Caco-2 (cell line): ENCODE measurements at regions not wholly inside any gene's neighbourhood (a gene's known extent, or its start where the extent isn't known, plus 50 kb on each side); places are given as distances from the start of the nearest gene placed in this dataset.

Experiments used
- BruUV-seq: library from RNA; stranded (reverse); fragments of 400-500 nt; replicated peaks from 2 replicates; lab custom pipeline; 2021; lab: Mats Ljungman, UMichigan
- CTCF ChIA-PET: fragments of 300-600 bp; sonication (Branson Sonifier 250); formaldehyde crosslinking; loops from one replicate; lab custom pipeline; 2022; ENCODE audit warnings: antibody characterized with exemption; lab: Charles Lee
- POLR2A ChIA-PET: fragments of 300-600 bp; sonication (Branson Sonifier 250); formaldehyde crosslinking; loops from one replicate; lab custom pipeline; 2022; ENCODE audit warnings: antibody characterized with exemption; lab: Charles Lee
- DNase-seq, 2 experiments: peaks; one replicate each; pipeline versions ENCODE4 v3.0.0 to v3.0.0-alpha.2; 2020 to 2022
- H3K27me3 ChIP-seq: replicated peaks from 2 replicates; pipeline ENCODE4 v1.6.0; 2011; ENCODE audit warnings: low read length; ENCODE audit not compliant: control insufficient read depth, insufficient read depth
- H3K36me3 ChIP-seq: 2 replicates; pipeline ENCODE4 v1.5.1; 2011; ENCODE audit warnings: low read length; ENCODE audit not compliant: control insufficient read depth, insufficient read depth
- H3K4me1 ChIP-seq: fragments of 250-450 bp; sonication (Bioruptor Pico); 2 replicates; pipeline ENCODE4 v1.5.1; 2020; ENCODE audit warnings: mild to moderate bottlenecking
- H3K4me3 ChIP-seq: 2 replicates; pipeline ENCODE4 v1.5.1; 2011; ENCODE audit warnings: low read depth, mild to moderate bottlenecking, control low read depth, low read length
- H3K9me3 ChIP-seq: fragments of 250-450 bp; sonication (Bioruptor Pico); 2 replicates; pipeline ENCODE4 v1.5.1; 2020; ENCODE audit warnings: mild to moderate bottlenecking, moderate library complexity
- H3K27ac Mint-ChIP-seq: one replicate; pipeline ENCODE4 v1.8.0; 2022; ENCODE audit warnings: mixed read lengths; ENCODE audit not compliant: unreplicated experiment
- H3K27me3 Mint-ChIP-seq: one replicate; pipeline ENCODE4 v1.8.0; 2022; ENCODE audit warnings: mixed read lengths; ENCODE audit not compliant: insufficient read depth, unreplicated experiment
- H3K36me3 Mint-ChIP-seq: one replicate; pipeline ENCODE4 v1.8.0; 2022; ENCODE audit warnings: mild to moderate bottlenecking, mixed read lengths; ENCODE audit not compliant: insufficient read depth, unreplicated experiment
- H3K4me1 Mint-ChIP-seq: one replicate; pipeline ENCODE4 v1.8.0; 2022; ENCODE audit warnings: low read depth, mixed read lengths; ENCODE audit not compliant: unreplicated experiment
- H3K4me3 Mint-ChIP-seq: one replicate; pipeline ENCODE4 v1.8.0; 2022; ENCODE audit warnings: mild to moderate bottlenecking, moderate library complexity, mixed read lengths; ENCODE audit not compliant: unreplicated experiment
- H3K9me3 Mint-ChIP-seq: one replicate; pipeline ENCODE4 v1.8.0; 2022; ENCODE audit warnings: mixed read lengths; ENCODE audit not compliant: unreplicated experiment
- CTCF ChIP-seq, 2 experiments: fragments of 200-600 bp in 1 of 2; IDR thresholded peaks; 1 replicate in 1 of 2; 2 replicates in 1 of 2; pipeline versions ENCODE4 v1.5.1 to v1.8.0; 2011 to 2022; ENCODE audit warnings: antibody characterized with exemption in 1 of 2, control low read depth in 1 of 2, inconsistent platforms in 1 of 2, low read depth in 1 of 2, low read length in 1 of 2, mild to moderate bottlenecking in 1 of 2, moderate library complexity in 1 of 2; ENCODE audit not compliant: insufficient read depth in 1 of 2, severe bottlenecking in 1 of 2, unreplicated experiment in 1 of 2
- intact Hi-C: fragments of 100-400 bp; cut with micrococcal nuclease; formaldehyde crosslinking; loops from one replicate; pipeline ENCODE4 v1.10.0; 2022; ENCODE audit not compliant: unreplicated experiment

- H3K36me3 ChIP-seq = no peaks in the 10 kb centered on the region
- H3K4me3 ChIP-seq = no peak overlapping the region
- TF ChIP-seq CTCF (IDR thresholded peaks at IDR 0.05; ENCODE audit: insufficient read depth in 1 of 2, low read depth in 1 of 2, low read length in 1 of 2, severe bottlenecking in 1 of 2, unreplicated experiment in 1 of 2) = no peak
- no peaks in the 10 kb centered on the region for H3K27me3 ChIP-seq
- Mint-ChIP-seq H3K36me3 (no peaks in the 10 kb centered on the region), H3K4me1 (no peaks in the 10 kb centered on the region), H3K4me3 (no peak overlapping the region), H3K27ac (no peak overlapping the region), H3K27me3 (no peaks in the 10 kb centered on the region), H3K9me3 (peaks cover 19% of the 10 kb centered on the region)
- BruUV-seq = no TSS peak
- H3K4me1 ChIP-seq = no peaks in the 10 kb centered on the region
- intact Hi-C loops = no loop called here
- POLR2A ChIA-PET = no interaction called here
- CTCF ChIA-PET = no interaction called here
- no peak for DNase-seq
- no peaks in the 10 kb centered on the region for H3K9me3 ChIP-seq
Measured at GRCh38 chr14:80433811-80434210, 222.5 kb upstream of the DIO2 start.

GRCh38 chr14:80428671-80429070 is 217.4 kb upstream of the DIO2 start:
- no peak for DNase-seq
- H3K27ac Mint-ChIP-seq = no peak overlapping the region
- intact Hi-C loops = no loop called here
- no peak for TF ChIP-seq CTCF (IDR thresholded peaks at IDR 0.05; ENCODE audit: insufficient read depth in 1 of 2, low read depth in 1 of 2, low read length in 1 of 2, severe bottlenecking in 1 of 2, unreplicated experiment in 1 of 2)
- Histone ChIP-seq H3K4me3 (no peak overlapping the region), H3K9me3 (no peaks in the 10 kb centered on the region), H3K36me3 (no peaks in the 10 kb centered on the region), H3K4me1 (no peaks in the 10 kb centered on the region), H3K27me3 (no peaks in the 10 kb centered on the region)
- no TSS peak for BruUV-seq
- no peaks in the 10 kb centered on the region for H3K27me3 Mint-ChIP-seq
- peaks cover 10% of the 10 kb centered on the region for H3K9me3 Mint-ChIP-seq
- ChIA-PET POLR2A (no interaction called here), CTCF (no interaction called here)
- no peaks in the 10 kb centered on the region for H3K36me3 Mint-ChIP-seq
- no peak overlapping the region for H3K4me3 Mint-ChIP-seq
- H3K4me1 Mint-ChIP-seq = no peaks in the 10 kb centered on the region

GRCh38 chr14:80428171-80428570 is 216.9 kb upstream of the DIO2 start:
- Histone ChIP-seq H3K4me1 (no peaks in the 10 kb centered on the region), H3K9me3 (no peaks in the 10 kb centered on the region), H3K27me3 (no peaks in the 10 kb centered on the region), H3K4me3 (no peak overlapping the region), H3K36me3 (no peaks in the 10 kb centered on the region)
- H3K27ac Mint-ChIP-seq = no peak overlapping the region
- intact Hi-C loops = no loop called here
- TF ChIP-seq CTCF (IDR thresholded peaks at IDR 0.05; ENCODE audit: insufficient read depth in 1 of 2, low read depth in 1 of 2, low read length in 1 of 2, severe bottlenecking in 1 of 2, unreplicated experiment in 1 of 2) = no peak
- H3K9me3 Mint-ChIP-seq = peaks cover 10% of the 10 kb centered on the region
- DNase-seq = no peak
- BruUV-seq = no TSS peak
- H3K27me3 Mint-ChIP-seq = no peaks in the 10 kb centered on the region
- no peak overlapping the region for H3K4me3 Mint-ChIP-seq
- no peaks in the 10 kb centered on the region for H3K4me1 Mint-ChIP-seq
- ChIA-PET CTCF (no interaction called here), POLR2A (no interaction called here)
- H3K36me3 Mint-ChIP-seq = no peaks in the 10 kb centered on the region
